GM12872 (cell line): ENCODE measurements at regions not wholly inside any gene's neighbourhood (a gene's known extent, or its start where the extent isn't known, plus 50 kb on each side); places are given as distances from the start of the nearest gene placed in this dataset.

ENCODE experiments used
- CTCF ChIP-seq: IDR thresholded peaks from 3 replicates; pipeline ENCODE4 v1.5.1; 2011; ENCODE audit warnings: low read depth, mild to moderate bottlenecking, low read length, moderate library complexity; ENCODE audit not compliant: insufficient read depth

GRCh38 chr2:38462121-38462661, 85.1 kb upstream of the ATL2 start:
- no peak for TF ChIP-seq CTCF

- no peak for TF ChIP-seq CTCF
Observed at GRCh38 chr2:38461470-38461869, 84.4 kb upstream of the ATL2 start.

GRCh38 chr2:38460313-38460712, 83.2 kb upstream of the ATL2 start:
- no peak for TF ChIP-seq CTCF

GRCh38 chr2:38454081-38454480, 77.0 kb upstream of the ATL2 start:
- TF ChIP-seq CTCF, result no peak

GRCh38 chr2:38450509-38450908, 73.4 kb upstream of the ATL2 start:
- no peak for TF ChIP-seq CTCF

- no peak for TF ChIP-seq CTCF
Observed at GRCh38 chr2:38448692-38449410, 71.8 kb upstream of the ATL2 start.

- TF ChIP-seq CTCF, result no peak
Observed at GRCh38 chr2:38446906-38447561, 70.0 kb upstream of the ATL2 start.
